Esophagus squamous epithelium (tissue), 5 donors: ENCODE measurements at regions not wholly inside any gene's neighbourhood (a gene's known extent, or its start where the extent isn't known, plus 50 kb on each side); places are given as distances from the start of the nearest gene placed in this dataset.

Experiments used
- DNase-seq: peaks from one replicate; lab custom pipeline; 2025; lab: John Stamatoyannopoulos, UW
- H3K27ac ChIP-seq, 4 donors: fragments of 200-600 bp; sonication (generic); one replicate each; pipeline ENCODE4 v1.5.1; 2016 to 2019; ENCODE audit warnings: mild to moderate bottlenecking in 1 of 4
- H3K27me3 ChIP-seq, 4 donors: fragments of 200-600 bp; sonication (generic); 1 replicate in 3 of 4; 2 replicates in 1 of 4; pipeline versions ENCODE4 v1.5.1 to v1.6.0; 2017 to 2021; ENCODE audit warnings: antibody characterized with exemption in 1 of 4
- H3K36me3 ChIP-seq, 3 donors: fragments of 200-600 bp; sonication (generic); one replicate each; pipeline ENCODE4 v1.5.1; 2016 to 2019
- H3K4me1 ChIP-seq, 3 donors: fragments of 200-600 bp; sonication (generic); one replicate each; pipeline ENCODE4 v1.5.1; 2017 to 2019
- H3K4me3 ChIP-seq, 4 donors: fragments of 200-600 bp; sonication (generic); 1 replicate in 3 of 4; 2 replicates in 1 of 4; pipeline ENCODE4 v1.5.1; 2016 to 2019; ENCODE audit warnings: mild to moderate bottlenecking in 2 of 4, moderate library complexity in 1 of 4
- H3K9me3 ChIP-seq, 3 donors: fragments of 200-600 bp; sonication (generic); one replicate each; pipeline ENCODE4 v1.5.1; 2016 to 2019
- POLR2A ChIP-seq, 4 donors: fragments of 450-650 bp; IDR thresholded peaks; one replicate each; pipeline ENCODE4 v1.6.1; 2017; ENCODE audit warnings: antibody characterized with exemption in 4 of 4, mild to moderate bottlenecking in 4 of 4, moderate library complexity in 3 of 4
- WGBS, 2 donors: methylation state at CpG; one replicate each; pipeline ENCODE4 v1.1.5; 2018; 5-methylcytosine and 5-hydroxymethylcytosine counted together
- intact Hi-C: fragments of 100-400 bp; cut with DNase I; formaldehyde crosslinking; loops from one replicate; pipeline ENCODE4 v1.15.0; 2022
- small RNA-seq, 4 donors: library from RNA; depleted of rRNA; stranded (forward); fragments of <200 nt; gene quantifications; one replicate each; pipeline ENCODE3, GENCODE V24; 2016
- TF ChIP-seq, protein P1 (sequence below), 6 experiments: fragments of 450-650 bp in 4 of 6; fragments of 200-600 bp in 2 of 6; sonication (generic) in 2 of 6; IDR thresholded peaks; one replicate each; pipeline ENCODE4 v1.5.1; 2016 to 2019; ENCODE audit warnings: antibody characterized with exemption in 6 of 6, mild to moderate bottlenecking in 4 of 6, moderate library complexity in 4 of 6
- donor health status: DM: yes; HTN: yes; CAD: no.

DNA sequence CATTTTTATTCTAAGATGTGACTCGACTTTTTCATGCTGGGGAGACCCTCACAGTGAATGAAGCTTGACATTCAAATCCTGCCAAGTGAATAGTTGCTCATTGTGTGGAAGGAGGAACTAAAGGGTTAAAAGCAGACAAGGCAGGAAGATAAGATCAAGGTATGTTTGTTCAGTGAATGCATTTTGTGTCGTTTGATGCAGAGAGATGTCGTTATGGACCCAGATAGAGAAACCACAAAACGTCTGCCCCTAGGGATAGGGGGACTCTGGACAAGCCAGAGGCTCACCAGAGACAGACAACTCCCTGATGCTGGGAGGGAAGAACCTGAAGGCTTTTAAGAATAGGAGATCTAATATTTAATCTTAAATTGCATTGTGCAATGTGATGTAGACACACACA, 72.5 kb upstream of the MYL2 start:
- no peak for DNase-seq
- H3K36me3 ChIP-seq: no peaks in the 10 kb centered on the region
- WGBS, 2 donors: 5 to 19% methylated on average over 4 of the region's 4 CpGs
- intact Hi-C loops: no loop called here
- no peak for TF ChIP-seq POLR2A (IDR thresholded peaks at IDR 0.05)
- TF ChIP-seq, protein P1, sequence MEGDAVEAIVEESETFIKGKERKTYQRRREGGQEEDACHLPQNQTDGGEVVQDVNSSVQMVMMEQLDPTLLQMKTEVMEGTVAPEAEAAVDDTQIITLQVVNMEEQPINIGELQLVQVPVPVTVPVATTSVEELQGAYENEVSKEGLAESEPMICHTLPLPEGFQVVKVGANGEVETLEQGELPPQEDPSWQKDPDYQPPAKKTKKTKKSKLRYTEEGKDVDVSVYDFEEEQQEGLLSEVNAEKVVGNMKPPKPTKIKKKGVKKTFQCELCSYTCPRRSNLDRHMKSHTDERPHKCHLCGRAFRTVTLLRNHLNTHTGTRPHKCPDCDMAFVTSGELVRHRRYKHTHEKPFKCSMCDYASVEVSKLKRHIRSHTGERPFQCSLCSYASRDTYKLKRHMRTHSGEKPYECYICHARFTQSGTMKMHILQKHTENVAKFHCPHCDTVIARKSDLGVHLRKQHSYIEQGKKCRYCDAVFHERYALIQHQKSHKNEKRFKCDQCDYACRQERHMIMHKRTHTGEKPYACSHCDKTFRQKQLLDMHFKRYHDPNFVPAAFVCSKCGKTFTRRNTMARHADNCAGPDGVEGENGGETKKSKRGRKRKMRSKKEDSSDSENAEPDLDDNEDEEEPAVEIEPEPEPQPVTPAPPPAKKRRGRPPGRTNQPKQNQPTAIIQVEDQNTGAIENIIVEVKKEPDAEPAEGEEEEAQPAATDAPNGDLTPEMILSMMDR (IDR thresholded peaks at IDR 0.05): no peak
- H3K9me3 ChIP-seq: peaks cover 0 to 13% (median 4%) of the 10 kb centered on the region in 3 donors
- H3K27ac ChIP-seq: no peak overlapping the region
- H3K4me1 ChIP-seq: no peaks in the 10 kb centered on the region
- H3K4me3 ChIP-seq: no peak overlapping the region
- H3K27me3 ChIP-seq: peaks cover 0 to 35% (median 0%) of the 10 kb centered on the region in 4 donors

DNA sequence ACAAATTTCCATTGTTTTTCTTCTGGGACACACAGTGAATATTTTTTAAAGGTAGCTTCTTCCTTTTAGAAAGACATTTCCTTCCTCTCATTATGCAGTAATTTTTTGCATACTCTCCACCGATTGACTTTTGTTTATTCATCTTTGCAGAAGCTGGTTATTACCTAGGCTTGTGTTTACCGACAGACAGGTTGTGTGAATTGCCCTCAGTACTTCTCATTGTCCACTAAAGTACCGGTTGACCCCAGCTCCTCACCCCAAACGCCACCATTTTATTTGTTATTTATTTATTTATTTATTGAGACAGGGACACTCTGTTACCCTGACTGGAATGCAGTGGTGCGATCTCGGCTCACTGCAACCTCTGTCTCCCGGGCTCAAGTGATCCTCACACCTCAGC, 63.4 kb upstream of the MYL2 start:
- H3K9me3 ChIP-seq: no peaks in the 10 kb centered on the region
- WGBS, 2 donors: 54 to 79% methylated on average over 7 of the region's 7 CpGs
- H3K4me3 ChIP-seq: no peak overlapping the region
- intact Hi-C loops: no loop called here
- TF ChIP-seq, protein P1 (IDR thresholded peaks at IDR 0.05): no peak
- no peak for TF ChIP-seq POLR2A (IDR thresholded peaks at IDR 0.05)
- DNase-seq: no peak
- no peak overlapping the region for H3K27ac ChIP-seq
- no peaks in the 10 kb centered on the region for H3K36me3 ChIP-seq
- peaks cover 0 to 64% (median 0%) of the 10 kb centered on the region in 4 donors for H3K27me3 ChIP-seq
- H3K4me1 ChIP-seq: no peaks in the 10 kb centered on the region

- 68 to 82% methylated on average over 3 of the region's 3 CpGs for WGBS, 2 donors
- Histone ChIP-seq H3K4me3 (no peak overlapping the region), H3K27me3 (no peaks in the 10 kb centered on the region), H3K27ac (no peak overlapping the region), H3K36me3 (no peaks in the 10 kb centered on the region), H3K9me3 (no peaks in the 10 kb centered on the region), H3K4me1 (no peaks in the 10 kb centered on the region)
- DNase-seq: no peak
- no peak for TF ChIP-seq POLR2A (IDR thresholded peaks at IDR 0.05)
- TF ChIP-seq, protein P1 (IDR thresholded peaks at IDR 0.05): no peak
- intact Hi-C loops: no loop called here
These were observed 52.5 kb upstream of the MYL2 start for GRCh38 chr12:110972866-110973265.

DNA sequence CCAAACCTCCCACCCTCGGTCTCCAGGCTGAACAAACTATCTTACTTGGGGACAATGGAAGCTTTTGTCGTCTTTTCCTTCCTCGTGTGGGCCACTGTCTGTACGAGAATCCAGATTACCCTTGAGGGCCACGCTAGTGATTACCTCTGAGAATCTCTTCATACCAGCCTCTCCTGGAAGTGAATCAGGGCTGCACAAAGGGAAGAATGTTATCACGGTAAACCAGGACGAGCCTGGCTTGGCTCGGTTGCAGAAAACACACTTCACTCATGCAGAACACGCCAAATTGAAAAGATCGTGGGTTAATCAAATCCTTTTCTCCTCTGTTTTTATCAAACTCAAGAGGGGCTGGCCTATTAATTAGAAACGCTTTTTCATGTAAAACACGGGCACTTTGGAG, 51.6 kb upstream of the MYL2 start:
- H3K27me3 ChIP-seq: no peaks in the 10 kb centered on the region
- 75 to 77% methylated on average over 12 of the region's 12 CpGs for WGBS, 2 donors
- H3K4me3 ChIP-seq: no peak overlapping the region
- no peak overlapping the region for H3K27ac ChIP-seq
- TF ChIP-seq, protein P1 (IDR thresholded peaks at IDR 0.05): no peak
- no peak for TF ChIP-seq POLR2A (IDR thresholded peaks at IDR 0.05)
- H3K36me3 ChIP-seq: no peaks in the 10 kb centered on the region
- DNase-seq: no peak
- no peaks in the 10 kb centered on the region for H3K4me1 ChIP-seq
- H3K9me3 ChIP-seq: no peaks in the 10 kb centered on the region
- intact Hi-C loops: no loop called here

- no peaks in the 10 kb centered on the region for H3K9me3 ChIP-seq
- no peak for DNase-seq
- peaks cover 0 to 6% (median 0%) of the 10 kb centered on the region in 4 donors for H3K27me3 ChIP-seq
- H3K36me3 ChIP-seq: no peaks in the 10 kb centered on the region
- H3K4me1 ChIP-seq: no peaks in the 10 kb centered on the region
- TF ChIP-seq, protein P1 (IDR thresholded peaks at IDR 0.05): no peak
- TF ChIP-seq POLR2A (IDR thresholded peaks at IDR 0.05): no peak
- no peak overlapping the region for H3K27ac ChIP-seq
- H3K4me3 ChIP-seq: no peak overlapping the region
- WGBS, 2 donors: 63 to 88% methylated on average over 1 of the region's 1 CpG
- intact Hi-C loops: no loop called here
These were observed 51.0 kb upstream of the MYL2 start for GRCh38 chr12:110971189-110971920.

Small RNAs in the stretch of these regions (small RNA-seq; reads per million reads assigned to genes)
- 0 reads per million in 4 donors for gene MIR6760
